ENCODE measurements at regions not wholly inside any gene's neighbourhood (a gene's known extent, or its start where the extent isn't known, plus 50 kb on each side); places are given as distances from the start of the nearest gene placed in this dataset.

DNA sequence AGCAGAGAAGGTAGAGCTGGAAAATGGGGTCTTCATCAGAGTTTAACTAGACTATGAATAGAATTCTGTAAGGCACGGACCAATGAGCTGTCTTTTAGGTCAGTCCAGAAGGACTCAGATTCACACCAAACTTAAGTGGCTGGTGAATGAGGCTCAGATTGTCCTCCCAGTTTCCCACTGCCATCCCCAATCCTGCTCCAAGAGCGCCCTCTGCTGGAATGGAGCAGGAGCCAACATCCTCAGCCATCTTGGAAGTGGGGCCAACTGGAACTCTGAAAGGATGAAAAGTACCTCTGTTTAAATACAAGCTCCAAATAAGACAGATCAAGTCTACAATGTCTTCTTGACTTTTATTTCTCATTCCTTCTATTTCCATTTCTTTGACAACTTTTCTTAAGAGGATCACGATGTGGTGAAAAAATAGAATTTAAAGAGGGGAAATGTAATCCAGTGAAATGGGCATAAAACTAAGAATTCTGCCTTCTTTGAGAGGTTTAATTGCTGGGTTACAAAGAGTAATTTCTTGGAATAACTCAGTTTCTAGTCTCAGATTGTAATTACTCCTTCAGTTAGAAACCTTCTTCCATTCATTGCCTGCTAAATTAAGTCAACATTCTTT is 217.1 kb upstream of the TPRG1 start (continued):
- TF ChIP-seq, protein P1, sequence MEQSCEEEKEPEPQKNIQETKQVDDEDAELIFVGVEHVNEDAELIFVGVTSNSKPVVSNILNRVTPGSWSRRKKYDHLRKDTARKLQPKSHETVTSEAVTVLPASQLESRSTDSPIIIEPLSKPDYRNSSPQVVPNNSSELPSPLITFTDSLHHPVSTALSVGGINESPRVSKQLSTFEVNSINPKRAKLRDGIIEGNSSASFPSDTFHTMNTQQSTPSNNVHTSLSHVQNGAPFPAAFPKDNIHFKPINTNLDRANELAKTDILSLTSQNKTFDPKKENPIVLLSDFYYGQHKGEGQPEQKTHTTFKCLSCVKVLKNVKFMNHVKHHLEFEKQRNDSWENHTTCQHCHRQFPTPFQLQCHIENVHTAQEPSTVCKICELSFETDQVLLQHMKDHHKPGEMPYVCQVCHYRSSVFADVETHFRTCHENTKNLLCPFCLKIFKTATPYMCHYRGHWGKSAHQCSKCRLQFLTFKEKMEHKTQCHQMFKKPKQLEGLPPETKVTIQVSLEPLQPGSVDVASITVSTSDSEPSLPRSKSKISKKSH (CRISPR knock-in tag; IDR thresholded peaks at IDR 0.05; ENCODE audit: borderline replicate concordance) = no peak
- 0 out of 2 replicates have a peak, but pooled peaks have one; percentile 19 for TF ChIP-seq KMT2B (CRISPR knock-in tag; IDR thresholded peaks at IDR 0.05)
- no peak for TF ChIP-seq ZNF382 (CRISPR knock-in tag; IDR thresholded peaks at IDR 0.05; ENCODE audit: borderline replicate concordance)
- TF ChIP-seq, protein P2, sequence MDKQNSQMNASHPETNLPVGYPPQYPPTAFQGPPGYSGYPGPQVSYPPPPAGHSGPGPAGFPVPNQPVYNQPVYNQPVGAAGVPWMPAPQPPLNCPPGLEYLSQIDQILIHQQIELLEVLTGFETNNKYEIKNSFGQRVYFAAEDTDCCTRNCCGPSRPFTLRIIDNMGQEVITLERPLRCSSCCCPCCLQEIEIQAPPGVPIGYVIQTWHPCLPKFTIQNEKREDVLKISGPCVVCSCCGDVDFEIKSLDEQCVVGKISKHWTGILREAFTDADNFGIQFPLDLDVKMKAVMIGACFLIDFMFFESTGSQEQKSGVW (CRISPR knock-in tag; IDR thresholded peaks at IDR 0.05; ENCODE audit: borderline replicate concordance) = no peak
- TF ChIP-seq, protein P3, sequence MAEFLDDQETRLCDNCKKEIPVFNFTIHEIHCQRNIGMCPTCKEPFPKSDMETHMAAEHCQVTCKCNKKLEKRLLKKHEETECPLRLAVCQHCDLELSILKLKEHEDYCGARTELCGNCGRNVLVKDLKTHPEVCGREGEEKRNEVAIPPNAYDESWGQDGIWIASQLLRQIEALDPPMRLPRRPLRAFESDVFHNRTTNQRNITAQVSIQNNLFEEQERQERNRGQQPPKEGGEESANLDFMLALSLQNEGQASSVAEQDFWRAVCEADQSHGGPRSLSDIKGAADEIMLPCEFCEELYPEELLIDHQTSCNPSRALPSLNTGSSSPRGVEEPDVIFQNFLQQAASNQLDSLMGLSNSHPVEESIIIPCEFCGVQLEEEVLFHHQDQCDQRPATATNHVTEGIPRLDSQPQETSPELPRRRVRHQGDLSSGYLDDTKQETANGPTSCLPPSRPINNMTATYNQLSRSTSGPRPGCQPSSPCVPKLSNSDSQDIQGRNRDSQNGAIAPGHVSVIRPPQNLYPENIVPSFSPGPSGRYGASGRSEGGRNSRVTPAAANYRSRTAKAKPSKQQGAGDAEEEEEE (CRISPR knock-in tag; IDR thresholded peaks at IDR 0.05; ENCODE audit: borderline replicate concordance) = no peak
- TF ChIP-seq TGIF2 (CRISPR knock-in tag; IDR thresholded peaks at IDR 0.05) = no peak
- peak; percentile 40; the same call in 1 of the 2 replicates for TF ChIP-seq BCL6 (CRISPR knock-in tag; IDR thresholded peaks at IDR 0.05)
- TF ChIP-seq, protein P4, sequence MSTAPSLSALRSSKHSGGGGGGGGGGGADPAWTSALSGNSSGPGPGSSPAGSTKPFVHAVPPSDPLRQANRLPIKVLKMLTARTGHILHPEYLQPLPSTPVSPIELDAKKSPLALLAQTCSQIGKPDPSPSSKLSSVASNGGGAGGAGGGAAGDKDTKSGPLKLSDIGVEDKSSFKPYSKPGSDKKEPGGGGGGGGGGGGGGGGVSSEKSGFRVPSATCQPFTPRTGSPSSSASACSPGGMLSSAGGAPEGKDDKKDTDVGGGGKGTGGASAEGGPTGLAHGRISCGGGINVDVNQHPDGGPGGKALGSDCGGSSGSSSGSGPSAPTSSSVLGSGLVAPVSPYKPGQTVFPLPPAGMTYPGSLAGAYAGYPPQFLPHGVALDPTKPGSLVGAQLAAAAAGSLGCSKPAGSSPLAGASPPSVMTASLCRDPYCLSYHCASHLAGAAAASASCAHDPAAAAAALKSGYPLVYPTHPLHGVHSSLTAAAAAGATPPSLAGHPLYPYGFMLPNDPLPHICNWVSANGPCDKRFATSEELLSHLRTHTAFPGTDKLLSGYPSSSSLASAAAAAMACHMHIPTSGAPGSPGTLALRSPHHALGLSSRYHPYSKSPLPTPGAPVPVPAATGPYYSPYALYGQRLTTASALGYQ (CRISPR knock-in tag; IDR thresholded peaks at IDR 0.05) = no peak
- no peak for TF ChIP-seq U2AF2 (IDR thresholded peaks at IDR 0.05; ENCODE audit: low read depth, low read length)
- peak; percentile 22; the same call in 1 of the 2 replicates for TF ChIP-seq ZNF331 (CRISPR knock-in tag; IDR thresholded peaks at IDR 0.05)
- TF ChIP-seq, protein P5, sequence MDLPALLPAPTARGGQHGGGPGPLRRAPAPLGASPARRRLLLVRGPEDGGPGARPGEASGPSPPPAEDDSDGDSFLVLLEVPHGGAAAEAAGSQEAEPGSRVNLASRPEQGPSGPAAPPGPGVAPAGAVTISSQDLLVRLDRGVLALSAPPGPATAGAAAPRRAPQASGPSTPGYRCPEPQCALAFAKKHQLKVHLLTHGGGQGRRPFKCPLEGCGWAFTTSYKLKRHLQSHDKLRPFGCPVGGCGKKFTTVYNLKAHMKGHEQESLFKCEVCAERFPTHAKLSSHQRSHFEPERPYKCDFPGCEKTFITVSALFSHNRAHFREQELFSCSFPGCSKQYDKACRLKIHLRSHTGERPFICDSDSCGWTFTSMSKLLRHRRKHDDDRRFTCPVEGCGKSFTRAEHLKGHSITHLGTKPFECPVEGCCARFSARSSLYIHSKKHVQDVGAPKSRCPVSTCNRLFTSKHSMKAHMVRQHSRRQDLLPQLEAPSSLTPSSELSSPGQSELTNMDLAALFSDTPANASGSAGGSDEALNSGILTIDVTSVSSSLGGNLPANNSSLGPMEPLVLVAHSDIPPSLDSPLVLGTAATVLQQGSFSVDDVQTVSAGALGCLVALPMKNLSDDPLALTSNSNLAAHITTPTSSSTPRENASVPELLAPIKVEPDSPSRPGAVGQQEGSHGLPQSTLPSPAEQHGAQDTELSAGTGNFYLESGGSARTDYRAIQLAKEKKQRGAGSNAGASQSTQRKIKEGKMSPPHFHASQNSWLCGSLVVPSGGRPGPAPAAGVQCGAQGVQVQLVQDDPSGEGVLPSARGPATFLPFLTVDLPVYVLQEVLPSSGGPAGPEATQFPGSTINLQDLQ (CRISPR knock-in tag; IDR thresholded peaks at IDR 0.05) = no peak
- TF ChIP-seq MTF2 (CRISPR knock-in tag; IDR thresholded peaks at IDR 0.05; ENCODE audit: borderline replicate concordance) = no peak
- peak; percentile 63; the same call in 1 of the 2 replicates for TF ChIP-seq HMG20A (CRISPR knock-in tag; IDR thresholded peaks at IDR 0.05; ENCODE audit: borderline replicate concordance)
- TF ChIP-seq, protein P6, sequence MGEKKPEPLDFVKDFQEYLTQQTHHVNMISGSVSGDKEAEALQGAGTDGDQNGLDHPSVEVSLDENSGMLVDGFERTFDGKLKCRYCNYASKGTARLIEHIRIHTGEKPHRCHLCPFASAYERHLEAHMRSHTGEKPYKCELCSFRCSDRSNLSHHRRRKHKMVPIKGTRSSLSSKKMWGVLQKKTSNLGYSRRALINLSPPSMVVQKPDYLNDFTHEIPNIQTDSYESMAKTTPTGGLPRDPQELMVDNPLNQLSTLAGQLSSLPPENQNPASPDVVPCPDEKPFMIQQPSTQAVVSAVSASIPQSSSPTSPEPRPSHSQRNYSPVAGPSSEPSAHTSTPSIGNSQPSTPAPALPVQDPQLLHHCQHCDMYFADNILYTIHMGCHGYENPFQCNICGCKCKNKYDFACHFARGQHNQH (CRISPR knock-in tag; IDR thresholded peaks at IDR 0.05) = peak; percentile 53; the same call in 1 of the 2 replicates
- TF ChIP-seq BHLHE40 (IDR thresholded peaks at IDR 0.05; ENCODE audit: low read length) = no peak
- TF ChIP-seq TBL1XR1 (IDR thresholded peaks at IDR 0.05; ENCODE audit: borderline replicate concordance, low read length, partially characterized antibody) = no peak
